Esophagus squamous epithelium (tissue), 5 donors: ENCODE measurements at regions not wholly inside any gene's neighbourhood (a gene's known extent, or its start where the extent isn't known, plus 50 kb on each side); places are given as distances from the start of the nearest gene placed in this dataset.

Experiments
- DNase-seq: peaks from one replicate; lab custom pipeline; 2025; lab: John Stamatoyannopoulos, UW
- H3K27ac ChIP-seq, 4 donors: fragments of 200-600 bp; sonication (generic); one replicate each; pipeline ENCODE4 v1.5.1; 2016 to 2019; ENCODE audit warnings: mild to moderate bottlenecking in 1 of 4
- H3K27me3 ChIP-seq, 4 donors: fragments of 200-600 bp; sonication (generic); 1 replicate in 3 of 4; 2 replicates in 1 of 4; pipeline versions ENCODE4 v1.5.1 to v1.6.0; 2017 to 2021; ENCODE audit warnings: antibody characterized with exemption in 1 of 4
- H3K36me3 ChIP-seq, 3 donors: fragments of 200-600 bp; sonication (generic); one replicate each; pipeline ENCODE4 v1.5.1; 2016 to 2019
- H3K4me1 ChIP-seq, 3 donors: fragments of 200-600 bp; sonication (generic); one replicate each; pipeline ENCODE4 v1.5.1; 2017 to 2019
- H3K4me3 ChIP-seq, 4 donors: fragments of 200-600 bp; sonication (generic); 1 replicate in 3 of 4; 2 replicates in 1 of 4; pipeline ENCODE4 v1.5.1; 2016 to 2019; ENCODE audit warnings: mild to moderate bottlenecking in 2 of 4, moderate library complexity in 1 of 4
- H3K9me3 ChIP-seq, 3 donors: fragments of 200-600 bp; sonication (generic); one replicate each; pipeline ENCODE4 v1.5.1; 2016 to 2019
- CTCF ChIP-seq, 6 experiments: fragments of 450-650 bp in 4 of 6; fragments of 200-600 bp in 2 of 6; sonication (generic) in 2 of 6; IDR thresholded peaks; one replicate each; pipeline ENCODE4 v1.5.1; 2016 to 2019; ENCODE audit warnings: antibody characterized with exemption in 6 of 6, mild to moderate bottlenecking in 4 of 6, moderate library complexity in 4 of 6
- POLR2A ChIP-seq, 4 donors: fragments of 450-650 bp; IDR thresholded peaks; one replicate each; pipeline ENCODE4 v1.6.1; 2017; ENCODE audit warnings: antibody characterized with exemption in 4 of 4, mild to moderate bottlenecking in 4 of 4, moderate library complexity in 3 of 4
- WGBS, 2 donors: methylation state at CpG; one replicate each; pipeline ENCODE4 v1.1.5; 2018; 5-methylcytosine and 5-hydroxymethylcytosine counted together
- intact Hi-C: fragments of 100-400 bp; cut with DNase I; formaldehyde crosslinking; loops from one replicate; pipeline ENCODE4 v1.15.0; 2022
- donor health status: DM: yes; HTN: yes; CAD: no.

GRCh38 chr5:68922172-68922987 is 171.4 kb upstream of the SLC30A5 start:
- TF ChIP-seq CTCF (IDR thresholded peaks at IDR 0.05): no peak
- no peak for TF ChIP-seq POLR2A (IDR thresholded peaks at IDR 0.05)
- no peak for DNase-seq
- intact Hi-C loops: no loop called here
- Histone ChIP-seq H3K27ac (no peak overlapping the region), H3K27me3 (no peaks in the 10 kb centered on the region), H3K4me1 (no peaks in the 10 kb centered on the region), H3K4me3 (no peak overlapping the region), H3K9me3 (peaks cover 0 to 8% (median 0%) of the 10 kb centered on the region in 3 donors), H3K36me3 (no peaks in the 10 kb centered on the region)
- WGBS, 2 donors: 59 to 67% methylated on average over 3 of the region's 3 CpGs

- Histone ChIP-seq H3K27me3 (no peaks in the 10 kb centered on the region), H3K4me1 (no peaks in the 10 kb centered on the region), H3K9me3 (no peaks in the 10 kb centered on the region), H3K36me3 (no peaks in the 10 kb centered on the region), H3K27ac (no peak overlapping the region), H3K4me3 (no peak overlapping the region)
- DNase-seq: no peak
- intact Hi-C loops: no loop called here
- TF ChIP-seq CTCF (IDR thresholded peaks at IDR 0.05): no peak
- TF ChIP-seq POLR2A (IDR thresholded peaks at IDR 0.05): no peak
- WGBS, 2 donors: 68 to 74% methylated on average over 9 to 10 of the region's 10 CpGs
These were observed 169.2 kb upstream of the SLC30A5 start for GRCh38 chr5:68924481-68925145.

- no peak for TF ChIP-seq POLR2A (IDR thresholded peaks at IDR 0.05)
- no peak for TF ChIP-seq CTCF (IDR thresholded peaks at IDR 0.05)
- intact Hi-C loops: no loop called here
- Histone ChIP-seq H3K36me3 (no peaks in the 10 kb centered on the region), H3K4me3 (no peak overlapping the region), H3K27me3 (no peaks in the 10 kb centered on the region), H3K27ac (no peak overlapping the region), H3K4me1 (no peaks in the 10 kb centered on the region), H3K9me3 (peaks cover 0 to 10% (median 10%) of the 10 kb centered on the region in 3 donors)
- DNase-seq: no peak
- WGBS, 2 donors: 76 to 88% methylated on average over 2 of the region's 2 CpGs
These were observed 165.1 kb upstream of the SLC30A5 start for GRCh38 chr5:68928617-68929302.

GRCh38 chr5:68930139-68930538 is 163.7 kb upstream of the SLC30A5 start:
- intact Hi-C loops: no loop called here
- Histone ChIP-seq H3K27me3 (no peaks in the 10 kb centered on the region), H3K9me3 (peaks cover 0 to 10% (median 10%) of the 10 kb centered on the region in 3 donors), H3K4me1 (no peaks in the 10 kb centered on the region), H3K36me3 (no peaks in the 10 kb centered on the region), H3K4me3 (no peak overlapping the region), H3K27ac (no peak overlapping the region)
- TF ChIP-seq POLR2A (IDR thresholded peaks at IDR 0.05): no peak
- no peak for TF ChIP-seq CTCF (IDR thresholded peaks at IDR 0.05)
- 80 to 92% methylated on average over 2 to 4 of the region's 5 CpGs for WGBS, 2 donors
- no peak for DNase-seq
